Activated T-cell treated with anti-CD3 and anti-CD28 coated beads for 48 hours (primary cell): ENCODE measurements at regions not wholly inside any gene's neighbourhood (a gene's known extent, or its start where the extent isn't known, plus 50 kb on each side); places are given as distances from the start of the nearest gene placed in this dataset.
A peak's percentile ranks its signal among the peaks of the same experiment; 100 is the strongest.

Source experiments
- DNase-seq: peaks from one replicate; pipeline ENCODE4 v3.0.0-alpha.2; 2020; ENCODE audit warnings: low read depth

- DNase-seq, result no peak
Measured at GRCh38 chr5:110073534-110073933, 383.8 kb downstream of the MAN2A1 start.

DNA sequence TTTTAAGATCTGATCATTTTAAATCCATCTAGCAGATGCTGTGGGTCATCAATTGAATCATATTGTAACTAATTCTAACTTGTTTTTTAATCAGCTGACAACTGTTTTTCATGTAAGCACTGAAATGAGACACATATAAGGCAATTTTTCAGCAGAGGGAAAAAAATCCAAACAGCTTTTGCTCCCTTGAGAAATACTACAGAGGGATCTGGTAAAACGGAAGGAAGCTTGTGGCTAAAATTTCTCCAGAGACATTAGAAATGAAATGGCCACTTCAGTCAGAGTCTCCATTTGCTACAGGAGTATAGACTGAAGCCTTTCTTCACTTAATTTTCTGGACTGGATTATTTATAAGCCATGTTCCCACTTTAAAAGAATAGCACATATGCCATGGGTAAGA lies 385.9 kb downstream of the MAN2A1 start:
- DNase-seq, result no peak

DNA sequence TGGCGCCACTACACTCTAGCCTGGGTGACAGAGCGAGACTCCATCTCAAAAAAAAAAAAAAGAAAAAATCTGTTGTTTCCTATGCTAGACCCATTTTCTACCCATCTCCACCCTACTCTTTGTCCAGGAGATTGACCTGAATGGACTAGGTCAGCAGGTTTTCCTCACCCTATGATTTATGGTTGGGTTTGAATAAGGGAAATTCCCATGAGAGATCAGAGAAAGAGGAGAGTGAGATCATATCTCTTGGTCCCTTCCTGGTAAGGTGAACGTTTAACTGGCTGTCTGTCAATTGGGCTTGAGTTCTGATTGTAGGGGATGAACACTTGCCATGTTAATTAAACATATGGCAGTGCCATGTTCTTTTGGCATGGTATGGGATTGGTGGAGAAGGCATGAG lies 387.4 kb downstream of the MAN2A1 start:
- DNase-seq, result no peak

DNA sequence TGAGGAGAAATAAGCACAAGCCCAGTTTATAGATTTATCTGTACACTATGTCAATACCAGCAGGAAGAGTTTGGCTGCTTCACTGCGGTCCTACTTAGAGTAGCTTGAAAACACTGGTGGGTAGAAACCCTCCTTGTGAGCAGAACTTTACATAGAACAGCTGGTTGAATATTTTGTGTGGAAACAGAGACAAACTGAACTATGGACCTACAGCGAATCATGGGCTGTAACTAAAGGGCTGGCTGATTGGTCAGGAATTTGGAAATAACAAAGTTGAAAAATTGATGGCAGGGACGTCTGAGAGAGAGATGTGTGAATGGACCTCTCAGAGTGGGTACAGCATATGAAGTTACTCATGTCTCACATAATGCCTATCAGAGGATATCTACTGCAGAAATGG lies 392.5 kb downstream of the MAN2A1 start:
- no peak for DNase-seq

DNA sequence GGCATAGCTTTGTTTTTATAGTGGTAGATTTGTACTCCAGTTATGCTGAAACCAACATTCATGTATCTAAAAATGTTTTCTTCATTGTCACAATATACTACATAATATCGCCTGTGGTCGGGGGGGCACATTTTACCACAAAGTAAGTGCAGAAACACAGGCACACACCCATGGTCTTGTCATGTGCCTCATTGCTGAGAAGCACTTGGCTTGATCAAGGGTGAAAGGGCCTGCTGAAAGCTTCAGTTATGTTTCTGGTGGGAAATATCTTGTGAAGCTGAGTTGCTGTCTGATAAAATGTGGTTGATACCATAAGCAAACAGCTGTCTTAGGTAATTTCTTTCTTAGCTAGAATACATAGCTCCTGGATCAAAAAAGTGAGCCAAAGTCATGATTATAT lies 393.1 kb downstream of the MAN2A1 start:
- no peak for DNase-seq

- no peak for DNase-seq
Measured at GRCh38 chr5:110085826-110086225, 396.1 kb downstream of the MAN2A1 start.

DNA sequence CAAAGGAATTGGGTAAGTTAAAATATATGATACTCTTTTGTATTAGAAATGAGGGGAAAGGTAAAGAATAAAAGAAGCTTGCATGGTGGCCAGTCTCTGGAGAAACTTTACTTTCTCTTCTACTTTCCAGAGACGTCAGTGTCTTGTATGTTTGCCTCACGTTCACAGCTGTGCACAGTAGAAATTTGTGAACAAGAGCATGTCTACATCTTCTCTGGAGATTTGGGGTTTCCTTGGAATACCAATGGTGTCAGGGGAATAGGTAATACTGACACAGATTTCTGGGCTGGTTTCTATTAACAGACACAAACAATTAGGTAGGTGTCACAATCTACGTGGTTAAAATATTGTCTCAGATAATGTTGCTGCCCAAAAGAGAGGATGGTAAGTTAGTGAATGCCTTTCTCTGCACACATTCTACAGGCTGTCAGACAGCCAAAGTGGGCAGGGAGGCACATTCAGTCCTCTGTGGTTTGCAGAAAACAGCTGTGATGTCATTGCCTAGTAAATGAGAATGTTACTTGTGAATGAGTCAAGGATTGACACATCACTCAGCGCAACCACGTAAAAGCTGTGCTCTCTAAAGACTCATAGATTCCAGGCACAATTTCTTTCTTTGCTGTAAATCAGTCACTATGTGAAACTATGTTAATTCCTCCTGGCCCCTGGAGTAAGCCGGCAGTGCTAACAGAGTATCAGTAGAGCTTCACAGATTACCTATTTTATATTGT lies 397.1 kb downstream of the MAN2A1 start:
- peak; percentile 47 for DNase-seq

DNA sequence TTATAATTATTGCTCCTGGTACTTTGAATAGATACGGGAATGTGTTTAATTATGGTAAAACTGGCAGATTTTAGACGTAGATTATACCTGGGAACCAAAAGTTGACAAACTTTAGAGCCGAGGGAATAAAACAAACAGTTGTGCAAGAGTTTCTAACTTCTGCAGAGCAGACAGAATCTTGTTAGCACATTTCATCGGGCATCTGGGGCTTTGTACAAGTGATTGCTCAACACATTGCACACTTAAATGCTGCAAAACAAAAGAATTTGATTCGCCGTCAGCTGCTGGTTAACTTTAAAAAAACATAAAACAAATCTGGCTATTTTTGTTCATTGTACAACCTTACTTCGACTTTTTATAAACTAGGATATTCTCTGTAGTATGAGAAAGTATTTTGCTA lies 398.1 kb downstream of the MAN2A1 start:
- DNase-seq, result no peak

- no peak for DNase-seq
Measured at GRCh38 chr5:110088676-110089436, 399.1 kb downstream of the MAN2A1 start.

DNA sequence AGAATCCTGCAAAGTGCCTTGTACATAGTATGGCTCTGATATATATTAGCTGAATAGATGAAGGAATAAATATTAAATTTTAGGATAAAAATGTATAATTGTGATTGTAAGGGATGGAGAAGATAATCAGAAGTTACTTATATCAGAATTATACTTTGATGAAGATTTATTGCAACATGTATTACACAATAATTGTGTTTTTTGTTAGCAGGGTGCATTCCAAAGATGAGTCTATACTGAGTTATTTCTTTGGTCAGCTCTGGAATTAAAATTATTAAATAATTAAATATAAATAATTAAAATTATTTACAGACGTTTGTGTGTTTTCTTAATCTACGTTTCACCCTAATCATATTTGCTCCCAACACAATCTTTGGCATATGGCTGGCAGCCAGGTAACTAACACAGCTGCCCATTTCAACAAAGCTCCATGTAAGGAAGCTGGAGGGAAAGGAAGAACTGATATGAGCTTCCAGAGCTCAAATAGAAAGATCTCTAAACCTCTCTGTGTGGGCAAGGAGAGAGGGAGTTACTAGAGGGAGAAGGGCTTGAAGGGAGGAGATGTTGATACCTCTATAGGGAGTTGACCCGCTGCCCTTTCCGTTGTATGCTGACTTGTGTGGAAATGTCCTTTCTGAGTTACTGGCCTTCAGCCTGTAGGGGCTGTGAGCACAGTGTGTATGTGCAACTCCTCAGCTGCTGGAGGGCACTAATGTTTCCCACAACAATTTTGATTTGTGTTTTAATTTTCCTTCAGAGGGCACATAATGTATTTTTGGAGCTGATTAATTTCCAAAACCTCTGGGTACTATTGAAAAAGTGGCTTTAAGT lies 403.4 kb downstream of the MAN2A1 start:
- DNase-seq, result no peak

- DNase-seq, result no peak
Measured at GRCh38 chr5:110094109-110094508, 404.4 kb downstream of the MAN2A1 start.

DNA sequence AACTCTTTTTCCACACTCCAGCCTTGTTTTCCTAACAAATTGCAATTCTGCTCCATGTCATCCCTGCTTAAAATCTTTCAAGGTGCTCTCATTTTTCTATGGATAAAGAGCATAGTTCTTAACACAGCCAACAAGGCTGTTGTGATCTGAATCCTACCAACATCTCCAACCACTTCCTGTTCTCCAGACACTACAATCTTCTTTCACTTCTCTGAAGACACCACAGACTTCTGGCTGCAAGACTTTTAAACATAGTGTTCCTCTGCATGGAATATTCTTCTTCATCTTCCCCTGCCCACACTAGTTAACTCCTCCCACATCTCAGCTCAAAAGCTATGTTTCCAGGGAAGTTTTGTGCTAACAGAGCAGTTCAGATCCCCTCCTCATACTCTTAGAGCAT lies 404.8 kb downstream of the MAN2A1 start:
- DNase-seq, result no peak

DNA sequence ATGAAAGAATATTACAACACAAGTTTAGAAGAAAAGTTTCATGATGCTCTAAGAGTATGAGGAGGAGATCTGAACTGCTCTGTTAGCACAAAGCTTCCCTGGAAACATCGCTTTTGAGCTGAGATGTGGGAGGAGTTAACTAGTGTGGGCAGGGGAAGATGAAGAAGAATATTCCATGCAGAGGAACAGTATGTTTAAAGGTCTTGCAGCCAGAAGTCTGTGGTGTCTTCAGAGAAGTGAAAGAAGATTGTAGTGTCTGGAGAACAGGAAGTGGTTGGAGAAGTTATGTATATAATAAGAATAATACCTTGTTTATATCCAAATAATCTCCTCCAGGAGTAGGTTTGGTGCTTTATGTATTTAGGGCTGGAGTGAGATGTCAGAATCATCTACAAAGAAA lies 406.7 kb downstream of the MAN2A1 start:
- DNase-seq, result no peak

DNA sequence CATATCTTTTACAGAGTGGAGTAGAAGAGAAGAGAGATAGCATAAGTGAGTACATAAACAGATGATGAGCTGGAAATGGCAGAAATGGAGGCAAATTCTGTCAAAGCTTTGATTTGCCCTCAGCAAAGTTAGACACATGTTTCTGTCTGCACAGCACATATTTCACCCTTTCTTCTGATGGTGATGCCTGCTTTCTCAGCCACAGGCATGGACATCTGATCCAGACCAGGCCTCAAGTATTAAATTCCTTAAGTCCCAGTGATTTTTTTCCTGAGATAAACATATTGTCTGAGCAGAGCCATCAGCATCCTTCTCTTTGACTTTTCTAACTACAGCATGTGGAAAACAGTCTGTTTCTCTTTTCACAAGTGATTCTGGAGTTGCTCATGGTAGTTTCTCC lies 409.8 kb downstream of the MAN2A1 start:
- no peak for DNase-seq

DNA sequence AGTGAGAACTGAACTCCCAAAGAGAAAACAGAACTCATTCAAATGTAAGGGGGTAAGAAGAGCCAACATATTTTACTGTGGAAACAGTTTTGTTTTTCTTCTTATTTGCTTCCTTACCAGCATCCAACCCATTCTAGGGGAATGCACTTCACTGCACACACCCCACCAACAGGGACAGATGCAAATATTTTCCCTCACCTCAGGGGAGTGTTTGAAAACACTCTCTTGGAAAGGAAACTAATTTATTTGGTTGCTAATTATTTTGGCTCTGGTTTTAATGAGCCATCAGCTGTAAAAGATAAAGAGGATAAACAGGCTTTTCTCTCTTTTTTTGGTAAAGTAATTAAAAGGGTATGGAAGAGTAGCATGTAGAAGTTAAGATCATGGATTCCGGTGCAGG lies 413.4 kb downstream of the MAN2A1 start:
- DNase-seq, result no peak

- DNase-seq, result no peak
Measured at GRCh38 chr5:110104060-110104725, 414.5 kb downstream of the MAN2A1 start.

DNA sequence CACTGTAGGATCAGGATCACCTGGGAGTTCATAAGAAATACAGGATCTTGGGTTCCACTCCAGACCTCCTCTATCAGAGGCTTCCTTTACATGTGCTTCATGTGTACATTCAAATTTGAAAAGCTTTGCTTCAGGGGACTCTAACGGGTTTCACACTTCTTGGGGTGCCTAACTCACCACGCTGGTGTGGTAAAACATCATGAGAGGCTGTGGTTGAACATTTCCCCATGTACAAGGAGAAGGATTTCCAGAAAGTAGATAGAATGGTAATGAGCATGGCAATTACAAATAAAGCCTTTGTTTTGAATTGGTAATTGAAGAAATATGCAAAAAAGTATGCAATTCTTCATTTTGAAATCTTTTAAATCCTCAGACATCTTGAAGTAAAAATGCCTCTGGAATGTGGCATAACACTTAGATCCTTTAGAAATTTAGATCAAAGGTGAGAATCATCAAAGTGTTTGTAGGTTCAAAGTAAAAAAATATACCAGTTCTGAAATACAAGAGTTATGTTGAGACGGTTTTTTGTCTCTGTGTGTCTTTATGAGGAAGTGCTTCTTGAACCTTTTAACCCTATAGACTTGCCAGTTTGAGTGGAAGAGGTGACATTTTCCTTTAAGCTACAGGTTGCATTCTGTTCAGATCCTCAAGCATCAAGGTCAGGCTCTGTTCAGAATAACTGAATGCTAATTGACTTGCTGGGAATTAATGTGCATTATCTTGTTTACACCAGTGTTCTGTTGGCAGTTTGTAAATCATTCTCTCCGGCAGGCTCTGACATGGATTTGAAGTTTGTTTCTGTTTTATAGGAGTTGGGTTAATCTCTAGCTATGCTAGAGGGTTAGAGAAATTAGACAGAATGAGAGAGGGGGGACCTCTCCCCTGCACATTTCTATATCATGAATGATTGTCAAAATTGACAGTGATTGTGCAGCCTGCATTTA lies 415.3 kb downstream of the MAN2A1 start:
- DNase-seq, result no peak

DNA sequence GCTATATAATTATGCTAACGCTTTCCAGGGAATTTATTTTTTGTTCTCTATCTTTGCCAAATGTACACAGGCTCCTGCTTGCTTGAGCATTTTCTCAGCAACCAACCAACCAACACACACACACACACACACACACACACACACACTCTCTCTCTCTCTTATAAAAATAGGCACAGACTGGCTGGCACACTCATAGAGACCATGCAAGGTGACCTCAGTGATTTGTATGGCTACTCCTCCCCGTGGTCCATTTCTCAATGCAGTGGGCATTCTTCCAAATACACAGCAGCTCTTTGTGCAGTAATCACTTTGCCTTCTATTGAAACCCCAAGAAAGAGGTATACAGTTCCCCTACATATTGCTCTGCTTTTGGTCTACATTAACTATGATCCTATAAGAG lies 416.0 kb downstream of the MAN2A1 start:
- no peak for DNase-seq

GRCh38 chr5:110106750-110107149 lies 417.0 kb downstream of the MAN2A1 start:
- DNase-seq, result no peak

DNA sequence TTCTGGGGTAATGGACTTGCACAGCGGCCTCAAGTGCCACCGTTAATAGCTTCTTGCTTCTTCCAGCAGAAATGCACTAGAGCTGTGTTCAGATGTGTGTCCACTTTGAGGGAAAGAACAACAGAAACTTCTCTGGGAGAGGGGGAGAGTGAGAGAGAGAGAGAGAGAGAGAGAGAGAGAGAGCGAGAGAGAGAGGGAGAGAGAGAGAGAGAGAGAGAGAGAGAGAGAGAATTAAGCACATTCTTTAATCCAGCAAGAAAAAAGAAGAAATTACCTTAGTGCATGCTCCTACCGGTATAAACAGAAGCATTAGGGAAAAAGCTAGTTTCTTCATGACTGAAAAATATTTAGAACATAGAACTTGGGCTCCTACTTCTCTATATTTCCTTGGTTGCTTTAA lies 418.8 kb downstream of the MAN2A1 start:
- no peak for DNase-seq

- no peak for DNase-seq
Measured at GRCh38 chr5:110109667-110110066, 419.9 kb downstream of the MAN2A1 start.
